ENCODE measurements at regions not wholly inside any gene's neighbourhood (a gene's known extent, or its start where the extent isn't known, plus 50 kb on each side); places are given as distances from the start of the nearest gene placed in this dataset.

DNA sequence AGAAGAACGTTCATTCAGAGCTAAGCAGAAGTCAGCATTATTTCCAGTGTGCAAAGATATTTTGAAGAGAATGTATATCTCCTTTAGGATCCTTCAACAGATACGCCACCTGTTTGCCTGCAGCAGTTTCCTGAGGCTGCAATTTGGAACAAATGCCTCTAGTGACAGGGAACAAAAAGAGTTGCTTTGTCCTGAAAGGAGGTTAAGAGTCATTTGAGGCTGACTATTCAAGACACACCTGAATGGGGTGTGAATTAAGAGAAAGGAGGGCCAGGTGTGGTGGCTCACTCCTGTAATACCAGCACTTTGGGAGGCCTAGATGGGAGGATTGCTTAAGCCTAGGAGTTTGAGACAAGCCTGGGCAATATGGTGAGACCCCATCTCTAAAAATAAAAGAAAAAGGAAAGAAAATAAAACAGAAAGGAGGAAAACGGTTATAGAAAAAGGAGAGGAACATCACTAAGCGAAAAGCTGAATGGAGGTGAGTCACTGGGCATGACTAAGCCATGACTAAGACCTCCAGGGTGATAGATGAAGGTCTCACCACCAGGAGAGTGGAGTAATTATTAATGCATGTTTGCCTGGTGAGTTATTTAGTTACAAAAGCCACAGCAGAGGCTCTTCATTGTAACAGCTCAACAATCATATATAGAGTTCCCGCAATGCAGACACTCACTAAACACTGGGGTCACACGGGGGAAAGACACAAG lies 255.2 kb upstream of the TNC start:
- no peak for DNase-seq

DNA sequence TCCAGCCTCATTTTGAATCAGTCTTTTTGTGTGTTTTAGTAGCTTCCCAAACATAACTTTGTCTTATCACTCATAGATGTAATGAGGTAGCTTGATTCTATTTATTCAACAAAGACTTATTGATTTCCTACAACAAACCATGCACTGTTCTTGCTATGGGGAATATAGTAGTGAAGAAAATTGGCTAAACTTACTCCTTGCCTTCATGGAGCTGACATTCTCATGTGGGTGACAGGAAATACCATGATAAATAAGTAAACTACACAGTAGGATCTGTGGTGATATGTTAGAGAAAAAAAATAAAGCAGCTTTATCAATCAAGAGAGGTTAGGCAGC lies 255.7 kb upstream of the TNC start:
- no peak for DNase-seq

DNA sequence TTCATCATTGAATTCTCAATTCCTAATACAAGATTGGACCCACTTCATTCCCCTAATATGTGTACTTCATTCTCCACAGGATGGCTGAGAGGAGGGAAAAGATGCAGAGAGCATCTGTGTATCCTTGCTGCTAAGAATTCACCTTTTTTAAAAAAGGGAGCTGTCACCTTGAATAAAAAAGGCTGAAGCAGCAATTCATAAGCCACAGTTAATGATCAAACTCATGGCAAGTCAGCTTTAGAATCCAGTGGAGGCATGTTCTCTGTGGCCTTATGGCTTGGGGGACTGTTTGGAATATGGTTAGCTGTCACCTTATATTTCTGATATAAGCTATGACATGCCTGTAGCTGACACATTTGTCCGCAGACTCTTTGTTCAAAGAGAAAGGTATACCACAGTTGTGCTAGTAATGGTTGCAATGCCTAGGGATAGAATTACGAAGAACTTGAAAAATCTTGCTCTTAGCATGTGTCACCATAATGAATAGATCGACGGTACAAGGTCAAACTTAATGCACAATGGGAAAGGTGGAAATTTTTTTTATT lies 256.8 kb upstream of the TNC start:
- DNase-seq: no peak

DNA sequence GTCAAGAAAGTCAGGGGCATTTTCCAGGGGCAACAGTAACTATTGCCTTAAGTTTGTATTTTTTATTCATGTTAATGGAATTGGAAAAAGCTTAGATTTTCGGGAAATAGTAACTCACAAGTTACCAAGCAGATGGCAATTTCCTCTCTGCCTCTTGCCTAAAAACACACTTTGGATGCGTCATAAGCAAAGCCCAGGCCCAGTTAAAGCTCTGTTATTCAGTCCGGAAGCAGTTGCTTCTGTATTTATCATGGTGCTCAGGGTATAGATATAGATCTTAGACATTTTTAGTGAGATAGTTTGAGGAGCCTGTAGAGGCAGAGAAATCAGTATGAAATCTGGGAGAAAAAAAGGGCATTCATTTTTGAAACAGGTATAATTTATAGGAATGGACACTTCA lies 260.3 kb upstream of the TNC start:
- no peak for DNase-seq

DNA sequence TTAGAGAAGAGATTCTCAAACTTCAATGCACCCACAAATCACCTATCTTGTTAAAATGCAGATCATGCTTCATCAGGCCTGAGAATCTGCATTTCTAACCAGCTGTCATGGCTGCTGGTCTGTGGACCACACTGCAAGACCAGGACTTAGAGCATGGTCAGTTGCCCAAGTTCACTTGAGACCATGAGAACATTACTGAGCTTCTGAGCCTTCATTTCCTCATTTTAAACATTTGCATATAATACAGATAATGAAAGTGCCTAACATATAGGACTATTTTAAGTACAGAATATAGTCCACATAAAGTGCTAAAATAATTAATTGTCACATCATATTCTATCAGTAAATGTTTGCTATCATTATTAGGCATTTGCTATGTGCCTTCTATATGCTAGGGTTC lies 260.8 kb upstream of the TNC start:
- no peak for DNase-seq

DNA sequence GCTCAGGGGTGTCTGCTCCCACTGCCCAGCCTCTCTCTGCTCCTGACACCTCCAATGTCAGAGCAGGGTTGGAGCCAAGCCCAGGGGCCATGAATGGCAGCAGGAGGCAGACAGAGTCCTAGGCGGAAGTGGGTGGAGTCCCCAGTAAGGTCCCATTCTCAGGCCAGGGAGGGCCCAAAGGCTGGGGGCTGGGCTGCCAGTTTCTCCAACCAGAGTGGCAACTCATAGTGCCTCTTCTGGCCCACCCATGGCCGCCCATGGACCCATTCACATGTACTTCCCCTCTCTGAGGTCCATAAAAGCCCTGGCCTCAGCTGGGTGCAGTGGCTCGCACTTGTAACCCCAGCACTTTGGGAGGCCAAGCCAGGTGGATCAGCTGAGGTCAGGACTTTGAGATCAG lies 261.8 kb upstream of the TNC start:
- DNase-seq: no peak

DNA sequence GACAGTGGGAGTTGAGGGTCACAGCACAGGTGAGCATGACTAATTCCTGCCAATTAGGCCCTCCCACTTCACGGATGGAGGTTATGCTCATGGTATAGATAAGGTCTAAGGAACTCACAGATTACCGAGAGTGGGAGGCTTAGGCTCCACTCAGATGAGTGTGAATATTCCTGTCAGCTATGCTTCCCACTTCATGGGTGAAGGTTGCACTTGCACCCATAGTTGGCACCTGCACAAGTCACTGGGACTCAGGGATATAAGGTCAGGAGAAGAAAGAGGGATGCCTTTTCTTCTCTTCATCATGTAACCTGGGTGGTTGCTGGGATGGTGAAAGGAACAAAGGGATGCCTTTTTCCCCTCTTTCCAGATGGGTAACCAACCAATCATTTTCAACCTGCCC lies 264.9 kb upstream of the TNC start:
- no peak for DNase-seq

DNA sequence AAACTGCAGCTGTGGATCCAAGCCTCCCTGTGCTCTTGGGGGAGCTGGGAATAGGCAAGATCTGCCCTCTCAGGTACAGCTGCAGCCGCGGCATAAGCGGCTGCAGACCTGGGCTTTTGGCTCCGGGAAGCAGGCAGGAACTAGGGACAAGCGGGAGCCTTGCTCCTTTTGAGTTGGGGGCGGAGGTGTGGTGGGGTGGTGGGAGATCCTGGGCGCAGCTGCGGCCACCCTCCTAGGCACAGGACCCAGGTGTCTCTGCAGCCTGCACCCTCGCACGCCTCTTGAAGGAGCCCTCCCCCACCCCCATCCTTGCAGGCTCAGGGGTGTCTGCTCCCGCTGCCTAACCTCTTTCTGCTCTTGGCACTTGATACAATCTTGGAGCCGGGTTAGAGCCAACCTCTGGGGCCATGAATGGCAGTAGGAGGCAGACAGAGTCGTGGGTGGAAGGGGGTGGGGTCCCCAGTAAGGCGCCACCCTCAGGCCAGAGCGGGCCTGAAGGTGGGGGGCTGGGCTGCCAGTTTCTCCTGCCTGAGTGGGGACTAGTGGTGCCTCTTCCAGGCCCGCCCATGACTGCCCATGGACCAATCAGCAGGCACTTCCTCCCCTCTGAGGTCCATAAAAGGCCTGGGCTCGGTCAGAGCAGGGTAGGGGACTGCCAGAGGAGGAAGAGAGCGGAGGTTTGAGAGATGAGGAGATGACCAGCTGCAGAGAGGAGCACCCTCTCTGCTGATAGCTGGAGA lies 267.6 kb upstream of the TNC start:
- DNase-seq: no peak

DNA sequence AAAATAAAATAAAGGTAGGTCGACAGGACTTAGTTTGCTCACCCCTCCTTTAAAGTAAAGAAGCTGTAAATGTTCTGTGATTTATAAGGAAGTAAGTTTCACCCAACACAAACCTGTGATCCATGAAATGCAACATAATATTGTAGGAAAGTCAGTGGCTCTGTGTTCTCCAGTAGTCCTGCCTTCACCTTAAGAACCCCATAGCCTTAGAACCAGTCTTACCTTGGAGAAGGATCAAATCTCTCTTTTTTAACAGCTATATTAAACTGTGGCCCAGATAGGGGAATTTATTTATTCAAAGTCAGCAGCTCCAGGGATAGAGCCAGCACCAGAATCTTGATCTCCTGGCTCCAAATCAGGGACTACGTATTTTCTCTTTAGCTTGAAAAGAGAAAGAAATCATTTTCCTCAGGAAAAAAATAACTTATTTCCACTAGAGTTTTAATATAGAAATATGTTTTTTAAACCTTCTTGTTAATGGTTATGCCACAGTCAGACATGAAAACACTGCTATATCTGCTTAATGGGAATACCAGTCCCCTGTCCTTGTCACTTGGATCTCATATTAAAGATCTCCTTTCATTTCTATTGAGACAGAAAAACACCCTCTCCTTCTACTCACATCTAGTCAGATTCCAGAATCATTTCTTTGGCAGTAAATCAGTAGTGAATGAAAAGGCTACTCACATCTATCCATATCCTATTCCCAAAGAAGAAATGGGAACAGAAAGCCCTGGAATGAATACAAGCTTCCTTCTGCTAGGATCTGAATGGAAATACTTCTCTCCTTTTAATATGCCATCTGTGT lies 269.2 kb upstream of the TNC start:
- no peak for DNase-seq

DNA sequence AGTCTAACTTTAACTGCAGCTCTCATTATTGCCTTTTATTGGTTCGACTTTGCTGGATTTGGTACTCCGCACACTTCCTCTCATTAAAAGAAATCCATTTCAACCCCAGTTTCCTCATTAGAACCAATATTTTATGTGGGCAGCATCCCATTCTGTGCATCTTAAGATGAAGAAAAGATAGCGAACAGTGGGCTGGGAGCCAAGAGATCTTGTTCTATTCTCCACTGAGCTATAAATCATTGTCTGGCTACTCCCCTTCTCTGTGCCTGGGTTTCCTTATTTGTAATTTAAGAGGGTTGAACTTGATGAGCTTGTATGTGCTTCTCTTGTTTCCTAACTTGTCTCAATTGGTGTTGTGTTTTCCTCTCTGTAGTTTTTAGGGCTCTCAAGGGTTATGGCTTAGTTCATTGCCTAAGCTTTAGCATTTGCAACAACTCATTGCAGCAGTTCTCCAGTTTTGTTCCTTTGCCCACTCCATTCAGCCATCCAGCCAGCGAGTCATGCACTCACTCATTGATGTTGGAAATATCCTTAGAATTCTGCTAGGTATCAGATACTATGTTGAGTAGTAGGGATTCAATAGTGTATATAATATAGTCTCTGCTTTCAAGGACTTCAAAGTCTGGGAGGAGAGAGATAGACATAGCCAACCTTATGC lies 273.3 kb upstream of the TNC start:
- DNase-seq: no peak

DNA sequence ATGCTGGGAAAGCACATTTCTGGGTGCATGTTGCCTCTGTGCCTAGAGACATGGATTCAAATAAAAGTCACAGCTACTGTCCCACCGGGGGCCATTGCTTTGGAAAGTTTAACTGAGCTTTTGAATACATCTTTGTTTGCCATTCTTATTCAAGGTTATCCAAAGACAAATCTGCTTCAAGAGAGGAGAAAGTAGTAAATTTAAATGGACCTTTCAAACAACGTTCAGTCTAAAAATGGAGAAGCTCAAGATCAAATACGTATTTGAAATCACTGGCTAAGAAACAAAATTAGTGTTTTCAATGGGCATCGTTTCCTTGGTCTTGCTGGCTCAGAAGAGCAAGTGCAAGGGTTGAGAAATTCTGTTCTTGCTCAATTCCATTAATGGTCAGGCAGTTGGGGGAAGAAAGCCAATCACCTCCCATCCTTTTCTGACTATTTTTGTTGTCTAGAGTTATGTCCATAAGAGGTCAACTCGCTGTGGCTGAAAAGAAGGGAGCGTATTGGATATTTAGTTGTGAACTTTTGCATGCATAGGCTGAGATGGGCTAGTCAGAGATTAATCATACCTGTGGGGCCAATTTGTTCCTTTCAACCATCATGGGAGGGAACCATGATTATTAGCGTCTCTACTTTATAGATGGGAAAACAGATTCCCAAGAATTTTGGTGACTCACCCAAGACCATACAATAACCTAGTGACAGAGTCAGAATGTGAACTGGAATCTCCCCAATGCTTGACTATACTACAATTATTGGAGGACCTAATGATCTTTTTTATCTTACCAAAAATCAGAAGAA lies 276.2 kb upstream of the TNC start:
- no peak for DNase-seq

DNA sequence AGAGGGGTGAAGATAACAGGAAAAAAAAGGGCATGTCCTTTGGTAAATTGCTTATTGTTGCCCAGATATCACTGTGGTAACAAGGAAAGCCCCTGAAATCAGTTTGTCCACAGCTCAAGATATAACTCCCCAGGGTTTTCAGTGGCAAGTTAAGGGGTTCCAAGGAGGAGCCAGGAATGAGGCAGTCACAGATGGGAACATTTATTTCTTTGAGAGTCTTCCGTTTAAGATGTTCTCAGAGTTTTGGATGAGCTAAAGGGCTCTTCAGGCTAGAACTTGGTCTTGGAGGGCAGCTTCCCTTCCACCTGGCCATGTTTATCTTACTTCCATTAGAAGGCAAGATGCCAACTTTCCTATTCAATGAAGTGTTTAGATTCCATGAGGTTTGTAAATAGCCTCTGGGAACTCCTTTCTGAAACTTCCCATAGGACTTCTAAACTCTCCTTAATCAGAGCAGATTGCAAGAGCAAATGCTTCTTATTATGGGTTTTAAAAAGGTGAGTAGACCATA lies 277.6 kb upstream of the TNC start:
- no peak for DNase-seq

DNA sequence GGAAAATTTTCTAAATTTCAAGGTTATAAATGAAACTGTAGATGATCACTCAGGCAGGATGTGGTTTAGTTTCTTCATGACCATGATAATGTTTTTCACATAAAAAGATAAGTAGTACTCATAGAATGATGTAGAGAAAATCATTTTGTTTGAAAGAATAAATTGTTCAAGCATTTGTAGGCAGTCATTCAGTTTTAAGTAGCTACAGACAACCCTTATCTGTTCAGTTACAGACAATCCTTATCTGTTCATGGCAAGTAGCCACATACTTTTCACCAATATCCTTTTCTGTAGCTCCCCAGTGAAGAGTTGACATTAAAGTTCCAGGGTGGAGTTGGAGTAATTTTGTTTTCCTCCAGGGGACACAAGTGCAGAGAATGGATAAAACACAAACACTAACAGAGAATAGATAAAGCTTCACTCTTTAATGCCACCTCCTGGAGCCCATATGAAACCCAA lies 278.1 kb upstream of the TNC start:
- DNase-seq: no peak

DNA sequence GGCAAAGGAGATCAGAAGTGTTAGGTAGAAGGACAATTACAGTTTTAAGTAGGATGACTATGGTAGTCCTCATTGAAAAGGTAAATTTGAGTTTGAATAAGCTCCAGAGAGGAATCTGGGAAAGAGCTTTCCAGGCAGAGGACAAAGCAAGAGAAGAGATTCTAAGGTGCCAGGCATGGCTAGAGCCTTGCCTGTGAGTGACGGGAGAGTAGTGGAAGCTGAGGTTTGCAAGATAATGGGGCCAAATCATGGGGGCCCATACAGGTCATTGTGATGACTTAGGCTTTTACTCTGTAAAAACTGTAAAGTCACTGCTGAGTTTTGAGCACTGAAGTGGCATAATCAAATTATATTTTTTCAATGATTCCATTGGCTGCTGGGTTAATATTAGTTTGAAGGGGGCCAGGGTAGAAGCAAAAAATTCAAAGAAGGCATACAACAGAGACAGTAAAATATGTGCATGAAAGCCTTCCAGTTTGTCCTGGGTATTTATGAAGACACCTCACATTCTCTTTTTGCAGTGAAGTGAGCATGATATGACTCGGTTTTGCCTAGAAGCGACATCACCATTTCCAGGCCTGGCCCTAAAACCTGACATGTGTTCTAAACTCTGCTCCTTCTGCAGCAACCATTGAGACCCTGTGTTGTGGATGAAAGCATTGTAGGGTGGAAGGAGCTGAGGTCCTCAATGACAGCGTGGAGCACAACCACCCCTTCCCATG lies 279.8 kb upstream of the TNC start:
- no peak for DNase-seq

DNA sequence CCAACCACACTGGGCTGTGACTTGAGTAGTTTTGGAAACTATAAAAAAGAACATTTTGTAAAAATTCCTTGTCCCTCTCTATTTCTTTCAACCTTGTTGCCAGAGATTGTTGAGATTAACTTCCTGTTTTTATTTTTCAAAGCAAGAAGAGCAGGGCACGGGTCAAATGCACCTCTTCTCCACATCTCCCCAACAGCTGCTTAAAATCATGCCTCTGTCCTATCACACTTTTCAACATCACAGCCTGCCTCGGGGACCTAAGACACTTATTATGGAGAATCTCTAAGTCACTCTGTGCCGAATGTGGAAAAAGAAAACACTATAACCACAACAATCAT lies 280.3 kb upstream of the TNC start:
- DNase-seq: no peak

DNA sequence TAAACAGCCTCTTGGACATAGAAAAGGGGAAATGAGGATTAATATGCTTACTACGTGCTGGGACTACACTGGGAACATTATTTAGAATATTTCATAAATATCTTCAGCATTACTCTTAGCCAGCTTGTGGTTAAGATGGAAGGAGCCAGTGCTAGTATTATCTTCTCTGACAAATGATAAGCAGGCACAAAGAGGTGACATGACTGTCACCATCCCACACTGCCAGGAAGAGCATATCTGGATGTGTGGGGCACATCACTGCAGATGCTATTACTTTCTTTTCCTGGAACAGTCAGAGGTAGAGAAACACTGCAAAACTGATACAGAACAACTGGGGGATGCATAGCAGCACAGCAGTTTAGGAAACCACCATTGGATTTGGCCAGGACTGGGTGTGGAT lies 281.0 kb upstream of the TNC start:
- DNase-seq: no peak

DNA sequence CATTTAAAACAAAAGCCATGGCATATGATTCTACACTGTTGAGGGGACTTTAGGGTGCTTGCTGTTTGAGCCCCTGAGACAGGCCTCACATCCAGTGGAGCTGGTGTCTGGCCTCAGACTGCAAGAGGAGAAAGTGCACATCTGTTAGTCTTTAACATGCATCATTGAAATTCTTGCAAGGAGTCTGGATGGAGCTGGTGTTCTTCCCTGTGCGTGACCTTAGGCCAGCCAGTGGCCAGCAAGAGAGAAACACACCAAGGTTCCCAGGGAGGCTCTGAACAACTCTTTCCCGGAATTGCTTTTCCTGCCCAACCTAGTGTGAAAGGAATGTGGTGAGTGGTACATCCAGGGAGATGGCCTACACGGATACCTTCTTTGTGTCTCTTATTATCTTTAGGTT lies 282.8 kb upstream of the TNC start:
- DNase-seq: no peak

DNA sequence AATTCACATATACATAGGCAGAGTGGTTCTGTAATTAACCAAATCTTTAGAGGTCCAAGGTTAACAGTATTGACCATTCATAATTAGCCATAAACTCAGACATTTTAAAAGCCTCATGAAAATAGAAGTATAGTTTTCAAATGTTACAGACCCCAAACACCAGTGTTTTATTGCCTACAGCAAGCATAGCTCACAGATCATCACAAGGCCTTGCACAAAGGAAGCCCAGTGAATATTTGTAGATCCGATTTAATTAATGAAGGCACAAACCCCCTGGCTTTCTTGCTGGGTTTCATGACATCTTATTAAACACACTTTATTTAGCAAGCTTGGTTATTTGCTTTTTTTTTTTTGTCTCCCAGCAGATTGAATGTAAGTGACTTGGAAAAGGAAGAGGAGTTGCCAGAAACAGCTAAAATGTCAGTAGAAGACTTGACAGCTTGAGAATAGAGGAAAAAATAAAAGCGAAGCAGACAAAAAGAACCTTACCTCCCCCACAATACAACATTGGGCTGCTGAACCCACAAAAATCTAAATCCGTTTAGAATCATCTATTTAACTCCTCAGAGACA lies 283.9 kb upstream of the TNC start:
- no peak for DNase-seq

DNA sequence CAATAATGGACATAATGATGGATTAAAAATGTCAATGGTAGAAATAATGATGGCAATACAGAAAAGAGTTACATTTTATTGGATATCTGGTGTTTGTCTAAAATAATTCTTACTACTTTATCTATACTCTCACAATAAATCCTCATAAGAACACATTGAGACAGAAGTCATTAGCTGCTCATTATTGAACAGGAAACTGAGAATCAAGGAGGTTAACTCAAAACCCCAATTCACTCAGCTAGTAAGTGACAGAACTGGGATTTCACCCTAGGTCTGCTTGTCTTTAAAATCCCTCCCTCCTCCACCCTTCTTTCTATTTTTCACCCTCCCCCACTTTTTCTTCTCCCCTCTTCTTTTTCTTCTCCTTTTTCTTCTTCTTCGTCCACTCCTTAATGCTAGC lies 285.8 kb upstream of the TNC start:
- no peak for DNase-seq

DNA sequence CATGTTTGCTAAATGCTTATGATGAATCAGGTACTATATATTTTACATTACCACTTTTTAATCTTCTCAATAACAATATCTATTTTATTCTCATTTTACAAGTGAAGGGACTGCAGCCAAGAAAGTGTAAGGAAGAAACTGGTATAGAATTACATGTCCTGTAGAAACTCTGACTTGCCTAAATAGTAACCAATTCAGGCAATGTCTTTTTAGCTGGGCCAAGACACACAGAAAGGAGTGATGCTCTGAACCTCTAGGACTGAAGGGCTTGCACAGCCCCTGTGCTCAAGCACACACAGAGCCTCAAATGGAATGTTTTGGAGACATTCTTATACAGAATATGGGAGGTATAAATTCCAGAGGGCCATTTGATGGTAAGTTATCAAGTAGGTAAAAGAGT lies 286.4 kb upstream of the TNC start:
- DNase-seq: no peak

DNA sequence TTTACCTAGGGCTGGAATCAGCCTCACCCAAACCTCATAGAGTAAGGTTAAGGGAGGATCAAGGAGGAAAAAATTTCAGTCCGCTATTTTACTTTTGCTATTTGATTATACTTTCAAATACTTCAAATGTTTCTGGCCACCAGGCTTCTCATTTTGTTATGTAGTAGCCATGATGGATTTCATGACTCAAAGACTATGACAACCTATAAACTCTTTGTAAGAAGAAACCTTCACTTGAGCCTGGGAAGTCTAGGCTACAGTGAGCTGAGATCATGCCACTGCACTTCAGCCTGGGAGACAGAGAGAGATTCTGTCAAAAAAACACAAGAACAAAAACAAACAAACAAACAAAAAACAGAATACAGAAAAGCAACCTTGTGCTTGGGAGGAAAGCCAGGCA lies 293.6 kb upstream of the TNC start:
- DNase-seq: no peak
